ENCODE measurements at regions not wholly inside any gene's neighbourhood (a gene's known extent, or its start where the extent isn't known, plus 50 kb on each side); places are given as distances from the start of the nearest gene placed in this dataset.
"Not testable (repeated sequence)": the region's sequence is repeated elsewhere in the genome, so short reads cannot be mapped to it uniquely, and the experiment has no call there.

GRCh38 chrX:128622296-128622695 lies 570.1 kb upstream of the ACTRT1 start:
- 94% methylated on average over 2 of the region's 2 CpGs for WGBS (ENCODE audit: low lambda C conversion rate, missing lambda C conversion rate)
- H3K27me3 ChIP-seq, result no peaks in the 10 kb centered on the region
- TF ChIP-seq EZH2phosphoT487 (IDR thresholded peaks at IDR 0.05; ENCODE audit: low read depth, severe bottlenecking, unreplicated experiment) (no peak), CTCF (IDR thresholded peaks at IDR 0.05; ENCODE audit: poor library complexity) (no peak), EZH2 (IDR thresholded peaks at IDR 0.05; ENCODE audit: borderline replicate concordance) (no peak)

GRCh38 chrX:128619490-128619889 lies 567.3 kb upstream of the ACTRT1 start:
- H3K9me3 ChIP-seq (ENCODE audit: low read depth), result no peaks in the 10 kb centered on the region
- no peaks in the 10 kb centered on the region for H3K79me2 ChIP-seq
- H3K36me3 ChIP-seq (replicated peaks; ENCODE audit: insufficient read depth, low read depth), result no peaks in the 10 kb centered on the region
- no peak overlapping the region for H3K4me2 ChIP-seq
- no peaks in the 10 kb centered on the region for H3K27me3 ChIP-seq
- DNase-seq (ENCODE audit: low spot score), result no peak
- H3K27ac ChIP-seq, result no peak overlapping the region
- no peak overlapping the region for H2AFZ ChIP-seq
- no peaks in the 10 kb centered on the region for H3K9me2 ChIP-seq (replicated peaks; ENCODE audit: insufficient read depth)
- TF ChIP-seq CTCF (IDR thresholded peaks at IDR 0.05; ENCODE audit: poor library complexity) (no peak), EZH2 (IDR thresholded peaks at IDR 0.05; ENCODE audit: borderline replicate concordance) (no peak), EZH2phosphoT487 (IDR thresholded peaks at IDR 0.05; ENCODE audit: low read depth, severe bottlenecking, unreplicated experiment) (no peak)
- H4K20me1 ChIP-seq (ENCODE audit: insufficient read depth, poor library complexity, severe bottlenecking), result no peaks in the 10 kb centered on the region
- no peaks in the 10 kb centered on the region for H3K4me1 ChIP-seq (ENCODE audit: insufficient read depth)
- no peak overlapping the region for H3K4me3 ChIP-seq
- 64% methylated on average over 3 of the region's 3 CpGs for WGBS (ENCODE audit: low lambda C conversion rate, missing lambda C conversion rate)

More at GRCh38 chrX:128622296-128622695, 570.1 kb upstream of the ACTRT1 start:
- no peaks in the 10 kb centered on the region for H3K36me3 ChIP-seq (replicated peaks; ENCODE audit: insufficient read depth, low read depth)
- H3K9me3 ChIP-seq (ENCODE audit: low read depth), result no peaks in the 10 kb centered on the region
- H3K79me2 ChIP-seq, result no peaks in the 10 kb centered on the region
- no peak overlapping the region for H3K27ac ChIP-seq
- no peaks in the 10 kb centered on the region for H3K4me1 ChIP-seq (ENCODE audit: insufficient read depth)
- H3K4me3 ChIP-seq, result no peak overlapping the region
- H2AFZ ChIP-seq, result no peak overlapping the region
- no peaks in the 10 kb centered on the region for H3K9me2 ChIP-seq (replicated peaks; ENCODE audit: insufficient read depth)
- no peak for DNase-seq (ENCODE audit: low spot score)
- no peaks in the 10 kb centered on the region for H4K20me1 ChIP-seq (ENCODE audit: insufficient read depth, poor library complexity, severe bottlenecking)
- no peak overlapping the region for H3K4me2 ChIP-seq

GRCh38 chrX:128616933-128617332 lies 564.7 kb upstream of the ACTRT1 start:
- 71% methylated on average over 1 of the region's 1 CpG for WGBS (ENCODE audit: low lambda C conversion rate, missing lambda C conversion rate)
- Histone ChIP-seq H3K4me3 (no peak overlapping the region), H3K27ac (no peak overlapping the region), H2AFZ (no peak overlapping the region), H3K9me2 (replicated peaks; ENCODE audit: insufficient read depth) (no peaks in the 10 kb centered on the region), H3K9me3 (ENCODE audit: low read depth) (no peaks in the 10 kb centered on the region), H3K4me2 (no peak overlapping the region), H3K79me2 (no peaks in the 10 kb centered on the region), H3K27me3 (no peaks in the 10 kb centered on the region), H3K4me1 (ENCODE audit: insufficient read depth) (no peaks in the 10 kb centered on the region), H4K20me1 (ENCODE audit: insufficient read depth, poor library complexity, severe bottlenecking) (no peaks in the 10 kb centered on the region), H3K36me3 (replicated peaks; ENCODE audit: insufficient read depth, low read depth) (no peaks in the 10 kb centered on the region)
- no peak for DNase-seq (ENCODE audit: low spot score)
- TF ChIP-seq EZH2 (IDR thresholded peaks at IDR 0.05; ENCODE audit: borderline replicate concordance), result no peak
- TF ChIP-seq CTCF (IDR thresholded peaks at IDR 0.05; ENCODE audit: poor library complexity), result no peak
- TF ChIP-seq EZH2phosphoT487 (IDR thresholded peaks at IDR 0.05; ENCODE audit: low read depth, severe bottlenecking, unreplicated experiment), result no peak

- 94% methylated on average over 10 of the region's 16 CpGs for WGBS (ENCODE audit: low lambda C conversion rate, missing lambda C conversion rate)
- not testable (repeated sequence) for H3K4me1 ChIP-seq (ENCODE audit: insufficient read depth); H3K9me2 ChIP-seq (replicated peaks; ENCODE audit: insufficient read depth); H3K27ac ChIP-seq; H3K9me3 ChIP-seq (ENCODE audit: low read depth); H2AFZ ChIP-seq; H4K20me1 ChIP-seq (ENCODE audit: insufficient read depth, poor library complexity, severe bottlenecking); DNase-seq (ENCODE audit: low spot score); H3K4me2 ChIP-seq; H3K27me3 ChIP-seq; H3K79me2 ChIP-seq; H3K4me3 ChIP-seq; H3K36me3 ChIP-seq (replicated peaks; ENCODE audit: insufficient read depth, low read depth)
Observed at GRCh38 chrX:128606817-128607216, 554.6 kb upstream of the ACTRT1 start.

- not testable (repeated sequence) for H3K27me3 ChIP-seq; H3K4me1 ChIP-seq (ENCODE audit: insufficient read depth); H2AFZ ChIP-seq; H3K9me3 ChIP-seq (ENCODE audit: low read depth); H3K4me3 ChIP-seq; H3K27ac ChIP-seq; H3K9me2 ChIP-seq (replicated peaks; ENCODE audit: insufficient read depth); H3K4me2 ChIP-seq; H4K20me1 ChIP-seq (ENCODE audit: insufficient read depth, poor library complexity, severe bottlenecking); DNase-seq (ENCODE audit: low spot score); H3K79me2 ChIP-seq; H3K36me3 ChIP-seq (replicated peaks; ENCODE audit: insufficient read depth, low read depth)
- WGBS (ENCODE audit: low lambda C conversion rate, missing lambda C conversion rate), result 90% methylated on average over 18 of the region's 31 CpGs
Observed at GRCh38 chrX:128606357-128606756, 554.2 kb upstream of the ACTRT1 start.

Measured in hepatocyte (in vitro differentiated cells).